Breast epithelium (tissue), 4 donors: ENCODE measurements at regions not wholly inside any gene's neighbourhood (a gene's known extent, or its start where the extent isn't known, plus 50 kb on each side); places are given as distances from the start of the nearest gene placed in this dataset.
A peak's percentile ranks its signal among the peaks of the same experiment; 100 is the strongest.

ENCODE experiments used
- DNase-seq, 2 donors: peaks; one replicate each; pipeline ENCODE4 v3.0.0-alpha.2; 2019; ENCODE audit warnings: low spot score in 2 of 2
- H3K27ac ChIP-seq, 2 donors: fragments of 200-600 bp; sonication (generic) in 1 of 2; one replicate each; pipeline ENCODE4 v1.5.1; 2016 to 2019; ENCODE audit warnings: mild to moderate bottlenecking in 1 of 2
- H3K27me3 ChIP-seq, 2 donors: fragments of 200-600 bp; sonication (generic) in 1 of 2; one replicate each; pipeline versions ENCODE4 v1.5.1 to v1.6.0; 2017 to 2019; ENCODE audit warnings: control low read depth in 1 of 2, mild to moderate bottlenecking in 1 of 2
- H3K36me3 ChIP-seq: fragments of 200-600 bp; one replicate; pipeline ENCODE4 v1.5.1; 2019
- H3K4me1 ChIP-seq, 2 donors: fragments of 200-600 bp; sonication (generic); one replicate each; pipeline ENCODE4 v1.5.1; 2016 to 2019; ENCODE audit warnings: control low read depth in 1 of 2
- H3K4me3 ChIP-seq, 3 donors: fragments of 200-600 bp; sonication (generic); 1 replicate in 2 of 3; 2 replicates in 1 of 3; pipeline ENCODE4 v1.5.1; 2016 to 2019; ENCODE audit warnings: mild to moderate bottlenecking in 3 of 3, moderate library complexity in 2 of 3
- H3K9me3 ChIP-seq, 2 donors: fragments of 200-600 bp; sonication (generic) in 1 of 2; one replicate each; pipeline ENCODE4 v1.5.1; 2016 to 2019; ENCODE audit warnings: control low read depth in 1 of 2
- CTCF ChIP-seq, 3 donors: fragments of 450-650 bp; IDR thresholded peaks; one replicate each; pipeline ENCODE4 v1.5.1; 2016 to 2017; ENCODE audit warnings: antibody characterized with exemption in 3 of 3, mild to moderate bottlenecking in 3 of 3, moderate library complexity in 3 of 3
- POLR2A ChIP-seq: fragments of 450-650 bp; IDR thresholded peaks from one replicate; pipeline ENCODE4 v1.6.1; 2016; ENCODE audit warnings: antibody characterized with exemption, mild to moderate bottlenecking, moderate library complexity
- POLR2AphosphoS5 ChIP-seq, 3 donors: sonication (generic); formaldehyde crosslinking; IDR thresholded peaks; one replicate each; pipeline ENCODE4 v1.6.1; 2017; ENCODE audit warnings: antibody characterized with exemption in 3 of 3
- intact Hi-C: fragments of 100-400 bp; cut with DNase I; formaldehyde crosslinking; loops from one replicate; pipeline ENCODE4 v1.15.1; 2023; ENCODE audit warnings: low total_unique reads

- Histone ChIP-seq H3K4me3 (no peak overlapping the region), H3K27ac (no peak overlapping the region), H3K27me3 (no peaks in the 10 kb centered on the region), H3K4me1 (no peaks in the 10 kb centered on the region), H3K9me3 (no peaks in the 10 kb centered on the region), H3K36me3 (no peaks in the 10 kb centered on the region)
- no peak for DNase-seq
- TF ChIP-seq CTCF (IDR thresholded peaks at IDR 0.05) (no peak), POLR2A (no peak), POLR2AphosphoS5 (IDR thresholded peaks at IDR 0.05) (no peak)
- intact Hi-C loops = no loop called here
Measured at GRCh38 chr11:33631749-33632091, 68.9 kb downstream of the C11orf91 start.

DNA sequence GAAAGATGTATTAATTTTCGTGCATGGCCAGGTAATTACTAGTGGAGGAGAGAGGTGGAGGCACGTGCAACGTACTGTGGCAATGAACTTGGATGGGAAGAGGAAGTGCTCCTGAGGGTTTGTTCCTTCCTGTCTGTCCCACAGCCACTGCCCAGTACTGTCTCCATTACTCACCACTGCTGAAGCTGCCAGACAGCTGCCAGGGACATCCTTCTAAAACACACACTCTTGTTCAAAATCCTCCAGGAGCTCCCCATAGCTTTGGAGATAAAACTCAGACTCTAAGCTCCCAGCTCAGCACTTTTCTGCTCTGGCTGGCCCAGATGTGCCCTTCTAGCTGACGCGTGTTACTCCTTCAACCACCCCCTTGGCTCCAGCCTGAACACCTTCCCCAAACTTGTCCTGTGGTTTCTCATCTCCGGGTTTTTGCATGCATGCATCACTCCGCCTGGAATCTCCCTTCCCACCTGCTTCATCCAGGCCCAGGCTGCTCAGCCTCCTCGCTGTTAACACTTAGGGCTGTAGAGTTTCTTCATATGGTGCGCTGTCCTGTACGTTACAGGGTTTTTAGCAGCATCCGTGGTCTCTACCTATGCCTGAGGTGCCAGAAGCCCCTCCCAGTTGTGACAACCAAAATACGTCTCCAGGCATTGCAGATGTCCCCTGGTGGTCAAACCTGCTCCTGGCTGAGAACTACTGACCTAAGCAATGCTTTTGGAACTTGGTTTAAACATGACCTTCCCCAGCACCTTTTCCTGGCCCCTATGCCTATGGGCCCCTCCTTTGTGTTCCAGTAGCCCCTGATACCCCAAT, 69.5 kb downstream of the C11orf91 start:
- intact Hi-C loops = no loop called here
- no peak overlapping the region for H3K27ac ChIP-seq
- no peaks in the 10 kb centered on the region for H3K4me1 ChIP-seq
- no peaks in the 10 kb centered on the region for H3K36me3 ChIP-seq
- no peaks in the 10 kb centered on the region for H3K9me3 ChIP-seq
- no peak for DNase-seq
- no peak overlapping the region for H3K4me3 ChIP-seq
- TF ChIP-seq POLR2AphosphoS5 (IDR thresholded peaks at IDR 0.05) = no peak
- no peak for TF ChIP-seq CTCF (IDR thresholded peaks at IDR 0.05)
- no peak for TF ChIP-seq POLR2A
- no peaks in the 10 kb centered on the region for H3K27me3 ChIP-seq

DNA sequence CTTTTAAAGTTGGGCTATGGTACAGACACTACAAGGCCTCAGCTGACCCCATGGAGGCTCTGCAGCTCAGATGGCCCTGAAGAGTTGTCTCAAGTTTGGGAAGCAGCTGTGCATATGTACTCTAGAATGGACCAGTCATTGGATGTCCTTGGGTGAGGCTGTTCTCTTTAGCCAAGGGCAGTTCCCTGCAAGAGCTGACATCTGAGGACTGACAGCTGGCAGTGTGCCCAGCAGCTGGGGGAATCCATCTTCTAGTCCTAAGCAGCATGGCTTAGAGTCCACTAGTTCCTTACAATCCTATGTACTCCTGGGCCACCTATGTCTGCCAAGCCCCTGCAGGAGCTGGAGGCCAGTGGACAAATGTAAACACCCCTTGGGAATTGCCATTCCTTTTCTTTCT, 76.5 kb downstream of the C11orf91 start:
- peaks cover 0 to 3% of the 10 kb centered on the region in 2 donors for H3K4me1 ChIP-seq
- TF ChIP-seq POLR2A (no peak), POLR2AphosphoS5 (IDR thresholded peaks at IDR 0.05) (no peak), CTCF (IDR thresholded peaks at IDR 0.05) (no peak)
- no peaks in the 10 kb centered on the region for H3K9me3 ChIP-seq
- no peaks in the 10 kb centered on the region for H3K27me3 ChIP-seq
- no peak overlapping the region for H3K27ac ChIP-seq
- intact Hi-C loops = no loop called here
- no peaks in the 10 kb centered on the region for H3K36me3 ChIP-seq
- no peak for DNase-seq
- no peak overlapping the region for H3K4me3 ChIP-seq

DNA sequence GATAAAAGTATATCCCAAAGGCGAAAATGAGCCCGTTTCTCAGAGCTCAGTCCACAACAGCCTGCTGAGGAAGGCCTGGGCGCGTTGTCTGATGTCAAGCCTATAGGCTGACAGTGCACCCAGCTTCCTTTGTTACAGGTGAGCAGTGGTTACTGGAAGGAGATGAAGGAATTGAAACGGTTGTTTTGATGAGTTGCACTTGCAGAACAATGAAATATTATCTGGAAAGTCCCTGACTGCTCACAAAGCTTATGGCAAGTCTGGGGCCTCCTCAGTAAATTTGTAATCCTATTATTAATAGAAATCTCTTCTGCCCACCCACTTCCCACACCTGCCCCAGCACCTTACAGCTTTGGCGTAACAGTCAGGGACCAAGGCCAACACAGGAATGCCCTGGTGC, 77.8 kb downstream of the C11orf91 start:
- intact Hi-C loops = no loop called here
- TF ChIP-seq CTCF (IDR thresholded peaks at IDR 0.05) (no peak), POLR2A (no peak), POLR2AphosphoS5 (IDR thresholded peaks at IDR 0.05) (no peak)
- H3K9me3 ChIP-seq = no peaks in the 10 kb centered on the region

DNA sequence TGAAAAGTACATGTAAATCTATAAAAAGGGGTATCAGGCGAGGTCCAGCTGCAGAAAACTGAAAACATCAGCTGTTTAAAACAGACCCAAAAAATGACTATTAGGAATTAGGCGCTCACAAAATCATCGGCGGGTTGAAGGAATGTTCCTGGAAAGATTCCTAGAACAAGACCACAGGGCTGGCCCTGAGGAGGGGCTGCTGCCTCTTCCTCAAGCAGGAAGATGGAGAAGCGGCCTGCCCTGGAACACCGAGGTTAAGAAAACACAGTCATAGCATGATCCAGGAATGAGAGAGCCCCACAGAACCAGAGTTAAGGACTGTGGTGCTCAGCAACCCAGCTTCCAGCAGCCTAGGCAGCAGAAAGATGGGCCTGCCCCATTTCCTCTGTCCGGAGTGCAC, 78.4 kb downstream of the C11orf91 start:
- H3K4me3 ChIP-seq = no peak overlapping the region
- no peak for DNase-seq
- no peaks in the 10 kb centered on the region for H3K36me3 ChIP-seq
- intact Hi-C loops = no loop called here
- TF ChIP-seq POLR2A = no peak
- TF ChIP-seq CTCF (IDR thresholded peaks at IDR 0.05) = no peak
- TF ChIP-seq POLR2AphosphoS5 (IDR thresholded peaks at IDR 0.05) = no peak
- no peaks in the 10 kb centered on the region for H3K27me3 ChIP-seq
- peaks cover 0 to 3% of the 10 kb centered on the region in 2 donors for H3K4me1 ChIP-seq
- no peaks in the 10 kb centered on the region for H3K9me3 ChIP-seq
- peak overlapping the region; percentile 10 to 38 for H3K27ac ChIP-seq

More for the DNA sequence above, 77.8 kb downstream of the C11orf91 start:
- H3K36me3 ChIP-seq = no peaks in the 10 kb centered on the region
- peak overlapping the region in 1 of 2 donors; percentile 38 for H3K27ac ChIP-seq
- no peak overlapping the region for H3K4me3 ChIP-seq
- no peak for DNase-seq
- H3K4me1 ChIP-seq = peaks cover 0 to 3% of the 10 kb centered on the region in 2 donors
- H3K27me3 ChIP-seq = no peaks in the 10 kb centered on the region
